GM19240 (cell line): ENCODE measurements at regions not wholly inside any gene's neighbourhood (a gene's known extent, or its start where the extent isn't known, plus 50 kb on each side); places are given as distances from the start of the nearest gene placed in this dataset.

ENCODE experiments used
- DNase-seq: peaks from one replicate; pipeline ENCODE4 v3.0.0; 2011; ENCODE audit warnings: low spot score; ENCODE audit not compliant: insufficient read length

DNA sequence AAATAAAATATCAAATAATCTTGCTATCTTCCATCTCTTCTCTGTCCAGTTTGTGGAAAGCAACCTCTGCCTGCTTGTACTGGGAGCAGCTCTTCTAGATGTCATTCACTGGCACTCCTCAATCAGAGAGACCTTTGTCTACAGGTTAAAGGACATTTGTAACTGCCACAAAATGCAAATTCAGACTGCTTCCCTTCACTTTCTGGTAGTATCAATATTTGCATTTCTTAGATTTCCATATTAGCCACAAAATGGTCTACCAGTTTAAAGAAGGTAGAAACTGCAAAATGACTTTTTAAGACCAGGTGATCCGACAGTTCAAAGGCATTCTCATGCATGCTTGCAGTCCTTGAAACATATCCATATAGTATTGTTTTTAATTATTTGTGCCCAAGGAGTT, 51.7 kb upstream of the RCN1 start:
- no peak for DNase-seq

DNA sequence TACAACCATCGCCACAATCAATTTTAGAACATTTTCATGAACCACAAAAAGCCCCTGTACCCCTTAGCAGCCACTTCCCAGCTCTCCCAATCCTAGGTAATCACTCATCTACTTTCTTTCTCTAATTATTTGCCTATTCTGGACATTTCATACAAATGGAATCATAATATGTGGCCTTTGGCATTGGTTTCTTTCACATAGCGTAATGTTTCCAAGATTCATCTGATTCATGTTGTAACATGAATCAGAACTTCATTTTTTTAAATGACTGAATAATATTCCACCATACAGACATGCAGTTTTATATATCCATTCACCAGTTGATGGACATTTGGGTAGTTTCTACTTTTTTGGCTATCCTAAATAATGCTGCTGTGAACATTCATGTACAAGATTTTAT, 56.2 kb upstream of the RCN1 start:
- no peak for DNase-seq

DNA sequence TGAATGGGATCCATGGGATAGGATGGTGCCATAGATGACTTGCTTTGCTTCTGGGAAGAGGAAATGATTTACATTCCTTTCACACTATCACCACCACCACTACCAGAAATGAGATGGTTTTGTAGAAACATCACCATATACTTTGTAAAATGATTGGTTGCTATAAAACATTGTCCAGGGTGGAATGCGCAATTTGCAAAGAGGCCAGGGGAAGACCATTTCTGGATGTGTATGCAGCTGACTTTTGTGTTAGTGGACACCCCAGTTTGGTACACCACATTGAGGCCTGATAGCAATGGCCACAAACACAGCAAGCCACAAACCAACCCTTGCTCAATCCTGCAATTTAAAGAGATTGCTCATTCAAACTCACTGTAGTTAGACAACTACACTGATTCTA, 56.7 kb upstream of the RCN1 start:
- no peak for DNase-seq

DNA sequence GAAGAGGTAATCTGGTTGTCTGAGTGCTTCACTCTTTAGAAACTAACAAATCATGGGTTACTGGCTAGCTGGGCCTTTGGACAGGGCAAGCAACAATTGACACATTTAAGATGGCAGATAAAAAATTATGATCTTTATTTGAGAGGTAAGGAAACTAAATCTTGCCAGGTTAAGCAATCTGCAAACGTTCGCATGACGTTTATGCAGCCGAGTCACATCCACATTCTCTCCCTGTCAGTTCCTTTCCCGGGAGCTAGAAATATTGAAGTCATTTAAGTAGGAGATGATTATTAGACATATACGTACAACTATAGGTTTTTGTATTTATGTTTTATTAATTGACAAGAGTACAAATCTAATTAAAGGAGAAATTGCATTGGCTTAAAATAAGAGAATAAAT, 57.4 kb upstream of the RCN1 start:
- no peak for DNase-seq

DNA sequence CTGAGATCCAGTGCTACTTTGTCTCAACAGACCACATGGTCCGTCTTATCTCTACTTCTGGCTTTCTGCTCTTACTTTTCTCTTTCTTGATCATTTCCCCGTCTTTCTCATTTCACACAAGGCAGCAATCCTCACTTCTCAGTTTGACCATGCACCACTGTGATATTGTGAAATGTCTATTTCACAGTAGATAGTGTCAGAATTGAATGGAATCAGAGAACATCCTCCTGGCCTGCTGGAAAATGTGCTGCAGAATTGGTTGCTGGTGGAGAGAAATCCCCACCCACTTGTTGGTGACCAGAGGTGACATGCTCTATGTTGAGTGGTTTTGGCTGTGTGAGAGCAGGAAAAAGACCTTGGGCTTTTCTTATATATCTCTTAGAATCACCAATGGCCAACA, 57.8 kb upstream of the RCN1 start:
- DNase-seq: no peak

DNA sequence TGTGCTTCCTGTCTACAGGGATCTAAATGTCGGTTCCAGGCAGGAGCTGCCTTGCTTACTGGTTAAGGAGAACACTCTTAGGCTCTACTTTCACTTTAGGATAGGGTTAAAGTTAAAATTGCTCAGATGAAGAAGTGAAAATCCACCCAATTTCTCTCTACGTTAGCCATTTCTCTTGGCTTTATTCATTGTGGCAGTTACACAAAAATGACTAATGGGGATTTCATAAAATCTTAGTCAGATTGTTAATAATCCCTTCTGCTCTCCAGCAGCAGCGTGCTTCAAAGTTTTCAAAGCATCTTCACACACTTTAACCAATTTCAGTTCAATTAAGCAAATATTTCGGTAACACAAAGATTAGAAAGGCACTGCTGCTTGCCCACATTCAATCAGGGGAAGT, 58.4 kb upstream of the RCN1 start:
- no peak for DNase-seq

DNA sequence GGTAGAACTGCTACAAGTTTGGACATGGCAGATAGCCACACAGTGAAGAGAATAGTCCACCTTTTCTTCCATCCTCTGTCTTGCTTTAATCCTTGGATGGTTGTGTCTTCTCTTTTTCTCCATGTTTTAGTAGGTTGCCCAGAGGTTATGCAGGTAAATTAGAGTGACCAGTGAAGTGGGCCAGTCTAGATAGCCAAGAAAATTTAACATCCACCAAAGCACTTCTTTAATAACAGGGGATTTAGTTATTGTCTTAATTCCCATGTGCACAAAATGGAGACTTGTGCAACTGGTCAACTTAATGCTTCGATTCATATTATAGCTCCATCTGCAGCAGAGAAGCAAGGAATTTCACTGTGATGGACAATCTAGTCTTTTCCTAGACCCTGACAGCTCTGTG, 58.8 kb upstream of the RCN1 start:
- DNase-seq: no peak

DNA sequence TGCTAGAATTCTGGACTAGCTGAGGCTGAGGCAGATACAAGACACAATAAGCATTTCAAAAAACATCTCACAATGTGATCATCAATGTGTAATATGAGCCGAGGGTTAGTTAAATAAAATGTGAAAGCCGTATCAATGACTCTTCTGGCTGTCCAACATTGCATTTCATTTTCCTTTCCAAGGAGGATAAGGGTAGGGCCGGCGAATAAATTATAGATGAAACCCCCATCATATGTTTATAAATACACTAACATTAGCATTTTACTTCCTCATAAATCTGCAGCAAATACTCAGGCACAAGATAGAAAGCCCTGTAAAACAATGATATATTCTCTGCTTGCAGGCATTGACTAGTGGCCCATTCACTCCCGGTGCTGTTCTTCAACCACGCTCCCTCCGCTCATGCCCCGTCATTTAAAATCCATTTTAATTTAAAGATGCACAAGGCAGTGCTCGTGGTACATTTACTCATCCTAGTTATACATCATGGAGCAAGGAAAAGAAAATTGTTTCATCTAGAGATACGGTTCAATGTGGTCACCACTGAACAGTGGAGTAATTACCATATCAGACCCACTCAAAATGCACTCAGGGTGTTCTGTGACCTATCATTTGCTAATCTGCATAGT, 59.9 kb upstream of the RCN1 start:
- DNase-seq: no peak

DNA sequence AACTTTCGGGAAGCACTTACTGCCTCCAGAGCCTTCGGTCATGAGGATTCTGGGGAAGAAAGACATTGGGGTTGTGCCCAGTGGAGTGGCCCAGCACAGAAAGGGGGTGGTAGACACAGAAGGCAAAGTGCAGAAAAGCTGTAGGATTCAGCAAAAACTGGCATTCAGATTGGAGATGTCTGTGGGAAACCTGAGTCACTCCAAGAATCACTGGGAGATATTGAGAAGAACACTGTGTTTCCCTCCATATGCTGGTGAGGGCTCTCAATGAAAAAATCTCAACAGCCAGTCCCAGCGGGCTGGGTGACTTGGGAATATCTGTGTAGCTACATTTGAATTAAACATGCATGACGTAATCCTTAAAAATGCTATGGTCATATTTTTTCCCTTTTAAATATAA, 61.2 kb upstream of the RCN1 start:
- DNase-seq: no peak

DNA sequence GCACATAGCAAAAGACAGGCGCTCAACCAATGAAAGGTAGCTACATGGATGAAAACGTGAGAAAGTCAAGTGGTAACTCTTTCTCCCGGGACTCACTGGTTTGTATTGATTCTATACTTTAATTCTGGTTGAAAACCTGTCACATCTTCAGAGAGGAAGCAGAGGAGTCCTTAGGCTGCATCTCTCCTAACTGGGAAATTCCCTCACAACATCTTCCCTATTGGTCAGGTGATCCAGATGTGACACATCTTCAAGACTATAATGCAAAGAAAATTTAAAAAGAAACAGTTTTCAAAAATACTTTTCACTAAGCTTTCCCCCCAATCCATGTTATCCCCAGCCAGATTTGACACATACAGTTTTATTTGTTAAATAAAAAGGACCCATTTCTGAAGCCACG, 62.7 kb upstream of the RCN1 start:
- DNase-seq: no peak

DNA sequence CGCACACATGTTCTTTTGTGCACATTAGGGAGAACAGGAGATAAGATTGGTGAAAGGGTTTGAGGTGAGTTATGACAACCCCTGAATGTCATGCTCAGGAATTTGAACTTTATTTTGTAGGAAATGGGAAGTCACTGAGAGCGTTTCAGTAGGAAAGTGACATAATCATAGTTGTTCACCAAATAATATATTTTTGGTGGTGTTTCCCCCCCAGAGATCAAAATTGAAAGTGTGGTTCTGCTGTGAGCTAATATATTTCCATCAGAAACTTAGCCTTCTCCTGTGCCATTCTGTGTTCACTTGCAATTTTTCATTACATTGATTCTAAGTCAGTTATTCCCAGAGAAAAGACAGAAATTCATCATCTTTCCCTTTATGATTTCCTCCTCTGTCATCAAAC, 64.1 kb upstream of the RCN1 start:
- DNase-seq: no peak

DNA sequence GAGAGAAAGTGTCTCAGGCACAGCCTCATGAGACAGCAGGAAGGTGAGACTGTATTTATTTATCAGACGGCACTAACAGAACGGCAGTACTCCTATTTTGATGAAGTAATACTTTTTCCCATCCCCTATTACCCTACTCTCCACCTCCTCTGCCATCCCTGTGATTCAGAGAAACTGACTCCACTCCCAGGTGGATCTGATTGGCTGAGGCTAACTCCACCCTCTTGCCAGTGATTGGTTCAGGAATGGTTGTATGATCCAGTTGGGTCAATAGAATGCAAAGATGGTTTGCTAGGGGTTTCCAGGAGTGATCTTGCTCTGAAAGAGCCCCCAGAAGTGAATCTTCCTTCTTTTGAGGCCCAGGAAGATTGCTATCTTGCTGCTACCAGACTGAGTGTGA, 65.9 kb upstream of the RCN1 start:
- no peak for DNase-seq

DNA sequence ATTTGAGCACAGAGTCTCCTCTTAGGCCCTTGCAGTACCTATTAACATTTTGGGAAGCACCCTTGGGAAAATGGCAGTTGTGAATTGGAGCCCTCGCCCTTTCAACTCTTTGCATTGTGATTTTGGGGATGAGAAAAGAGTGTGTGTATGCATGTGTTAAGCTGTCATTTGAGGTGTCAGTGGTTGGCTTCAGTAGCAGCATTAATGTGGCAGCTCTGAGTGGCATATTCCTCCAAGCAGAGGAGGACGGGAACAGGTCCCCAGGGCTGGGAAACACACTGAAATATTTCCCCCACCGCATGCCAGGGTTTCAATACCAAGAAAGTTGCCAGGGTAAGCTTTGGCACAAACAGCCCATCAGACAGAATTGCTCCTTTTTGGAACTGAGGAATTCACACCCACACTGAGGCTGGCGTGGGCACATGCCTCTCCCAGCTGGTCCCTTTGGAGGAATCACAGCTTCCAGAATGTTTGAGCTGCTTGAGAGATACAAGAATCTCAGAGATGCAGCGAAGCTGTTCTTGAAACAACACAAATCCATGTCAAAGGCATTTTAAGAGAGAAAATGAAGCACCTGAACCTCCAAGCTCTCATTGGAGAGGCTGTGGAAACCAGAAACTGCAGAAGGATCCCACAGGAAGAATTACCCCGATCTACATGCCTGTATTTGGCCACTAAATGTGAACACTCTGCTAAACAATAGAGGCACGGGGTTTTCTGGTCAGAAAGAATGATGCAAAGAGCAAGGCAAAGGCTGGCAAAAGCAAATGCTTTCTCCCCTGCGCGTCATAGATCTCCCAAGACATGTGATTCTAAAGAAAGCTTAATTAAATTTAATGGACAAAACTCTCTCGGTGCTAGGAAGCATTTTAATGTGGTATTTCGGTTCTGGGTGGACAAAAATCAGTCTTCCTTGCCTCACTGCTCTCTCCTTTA, 67.2 kb upstream of the RCN1 start:
- DNase-seq: no peak

DNA sequence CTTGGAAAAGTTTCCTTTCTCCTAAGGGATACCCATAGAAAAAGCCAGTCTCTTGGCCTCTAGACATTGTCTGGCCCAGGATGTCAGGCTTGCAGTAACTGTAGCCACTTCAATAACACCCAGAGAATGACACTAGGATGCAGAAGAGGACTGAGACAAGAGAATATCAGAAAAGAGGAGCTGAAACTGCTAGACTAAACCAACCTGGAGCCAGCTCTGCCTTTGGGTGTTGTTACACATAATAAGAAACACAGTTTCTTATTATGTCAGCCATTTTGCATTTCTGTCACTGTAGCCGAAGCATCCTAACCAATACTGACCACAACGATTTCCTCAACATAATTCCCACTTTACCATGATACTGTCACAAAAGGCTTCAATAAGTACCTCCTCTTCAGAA, 72.2 kb upstream of the RCN1 start:
- no peak for DNase-seq

DNA sequence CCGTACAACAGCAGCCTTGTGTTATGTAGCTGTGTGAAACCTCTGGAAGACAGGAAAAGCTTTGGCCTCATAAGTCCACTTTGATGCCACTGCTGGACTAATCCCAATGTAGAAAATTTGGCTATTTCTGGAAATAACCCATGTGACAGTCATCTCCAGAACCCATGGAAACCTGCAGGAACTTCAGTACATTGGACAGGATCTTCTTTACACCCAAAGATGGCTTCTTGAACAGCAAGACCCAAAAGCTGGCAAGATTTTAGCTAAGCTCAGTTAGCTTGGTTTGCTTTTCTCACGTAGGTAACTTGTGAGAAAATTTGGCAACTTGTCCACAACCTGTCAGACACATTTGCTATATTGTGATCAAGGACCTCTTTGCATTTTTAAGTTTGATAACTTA, 74.8 kb upstream of the RCN1 start:
- no peak for DNase-seq

DNA sequence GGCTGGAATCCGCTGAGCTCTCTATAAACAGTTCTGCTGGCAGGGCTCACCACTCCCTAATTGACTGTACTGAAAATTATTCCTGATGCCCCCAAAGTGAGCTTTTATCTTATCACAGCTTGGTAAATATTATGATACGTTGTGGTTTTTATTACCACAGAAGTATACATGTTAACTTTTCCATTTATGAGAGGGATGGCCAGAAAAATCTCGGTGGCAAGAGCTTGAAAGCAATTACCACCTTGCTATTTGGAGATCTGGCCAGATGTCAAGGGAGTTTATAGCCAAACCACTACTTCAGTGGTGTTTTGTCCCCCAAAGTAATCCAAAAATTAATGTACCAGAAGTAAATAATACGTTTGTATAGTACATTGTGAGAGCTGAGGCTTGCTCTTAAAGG, 75.4 kb upstream of the RCN1 start:
- DNase-seq: no peak

DNA sequence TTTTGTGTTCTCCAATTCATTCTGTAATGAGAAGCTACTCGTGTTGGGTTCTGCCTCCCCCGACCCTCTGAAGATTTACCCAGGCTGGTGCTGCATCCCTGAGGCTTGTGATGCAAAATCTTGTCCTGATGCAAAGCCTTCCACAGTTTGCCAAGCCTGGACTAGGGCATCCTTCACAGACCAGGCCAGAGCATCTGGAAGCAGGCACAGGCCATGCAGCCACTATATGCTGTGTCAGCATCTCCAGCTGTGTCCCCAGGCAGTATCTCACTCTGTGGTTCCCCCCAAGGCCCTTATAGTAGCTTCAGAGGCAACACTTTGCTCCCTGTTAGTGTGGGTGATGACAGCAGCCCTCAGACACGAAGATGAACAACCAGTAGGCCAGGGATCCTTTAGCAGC, 77.3 kb upstream of the RCN1 start:
- DNase-seq: no peak

DNA sequence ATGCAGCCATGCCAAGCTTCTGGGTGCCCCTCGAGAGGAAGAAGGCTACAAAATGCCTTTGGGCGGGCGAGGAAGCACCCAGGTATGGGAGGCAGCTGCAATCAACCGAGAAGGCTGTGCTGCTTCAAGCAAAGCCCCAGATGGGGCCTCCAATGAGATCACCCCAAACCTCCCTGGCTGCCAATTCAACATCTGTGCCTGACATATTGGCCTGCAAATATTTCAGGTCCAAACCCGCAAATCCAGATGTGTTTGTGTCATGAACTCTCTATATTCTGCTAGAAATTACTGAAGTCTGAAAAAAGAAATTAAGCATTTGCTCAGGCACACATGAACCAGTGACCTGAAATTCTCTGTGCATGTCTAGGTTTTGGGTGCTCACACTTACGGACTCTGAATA, 78.8 kb upstream of the RCN1 start:
- DNase-seq: no peak

DNA sequence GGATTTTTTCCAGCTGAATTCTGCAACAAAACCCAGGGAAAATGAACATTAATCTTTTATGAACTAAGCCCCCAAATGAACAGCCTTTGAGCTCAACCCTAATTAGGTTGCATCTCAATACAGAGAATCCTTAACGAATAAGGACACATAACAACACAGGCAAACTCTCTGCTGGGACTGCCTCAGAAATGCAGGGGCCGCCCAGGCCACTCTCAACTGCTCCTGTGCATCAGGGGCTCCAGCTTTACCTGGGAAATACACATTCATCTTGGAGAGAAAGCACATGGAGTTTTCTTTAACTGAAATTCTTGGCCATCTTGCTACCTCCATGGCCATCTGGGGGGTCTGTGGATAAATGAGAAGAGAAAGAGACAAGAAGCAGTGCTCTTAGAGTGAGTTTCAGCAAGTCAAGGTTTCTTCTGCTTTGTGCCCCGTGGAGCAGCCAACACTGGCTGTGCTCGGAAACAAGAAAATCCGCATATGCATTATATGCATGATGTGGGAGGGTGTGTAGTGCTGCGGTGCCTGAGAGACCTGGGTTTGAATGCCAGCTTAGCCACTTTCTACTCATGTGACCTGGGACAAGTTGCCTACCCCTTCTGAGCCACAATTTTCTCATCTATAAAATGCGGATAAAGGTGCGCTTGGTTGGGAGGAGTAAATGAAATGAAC, 81.9 kb upstream of the RCN1 start:
- no peak for DNase-seq

DNA sequence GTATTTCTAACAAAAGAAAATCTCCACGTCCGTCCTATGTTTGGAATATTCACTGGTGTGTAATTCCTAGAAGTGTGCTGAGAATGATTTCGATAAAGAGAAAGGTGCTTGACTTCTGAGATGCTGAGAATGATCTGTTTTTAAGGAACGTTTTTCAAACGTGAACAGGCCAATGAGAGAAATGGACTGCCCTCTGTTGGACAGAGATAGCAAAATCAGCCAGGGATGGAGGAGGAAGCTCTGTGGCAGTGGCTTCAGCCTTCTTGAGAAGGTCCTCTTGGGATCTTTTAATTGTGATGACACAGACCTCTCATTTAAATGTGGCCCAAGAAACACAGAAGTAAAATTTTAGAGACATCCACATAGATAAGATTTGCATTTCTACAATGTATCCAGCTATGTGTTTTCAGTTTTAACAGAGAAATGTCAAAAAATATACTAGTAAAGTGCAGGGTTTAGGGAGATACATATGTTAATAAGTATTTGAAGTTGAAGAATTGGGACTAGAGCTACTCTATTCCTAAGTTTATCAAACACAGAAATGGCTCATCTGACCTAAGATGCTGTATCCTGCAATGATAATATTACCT, 84.0 kb upstream of the RCN1 start:
- DNase-seq: peak; percentile 29

DNA sequence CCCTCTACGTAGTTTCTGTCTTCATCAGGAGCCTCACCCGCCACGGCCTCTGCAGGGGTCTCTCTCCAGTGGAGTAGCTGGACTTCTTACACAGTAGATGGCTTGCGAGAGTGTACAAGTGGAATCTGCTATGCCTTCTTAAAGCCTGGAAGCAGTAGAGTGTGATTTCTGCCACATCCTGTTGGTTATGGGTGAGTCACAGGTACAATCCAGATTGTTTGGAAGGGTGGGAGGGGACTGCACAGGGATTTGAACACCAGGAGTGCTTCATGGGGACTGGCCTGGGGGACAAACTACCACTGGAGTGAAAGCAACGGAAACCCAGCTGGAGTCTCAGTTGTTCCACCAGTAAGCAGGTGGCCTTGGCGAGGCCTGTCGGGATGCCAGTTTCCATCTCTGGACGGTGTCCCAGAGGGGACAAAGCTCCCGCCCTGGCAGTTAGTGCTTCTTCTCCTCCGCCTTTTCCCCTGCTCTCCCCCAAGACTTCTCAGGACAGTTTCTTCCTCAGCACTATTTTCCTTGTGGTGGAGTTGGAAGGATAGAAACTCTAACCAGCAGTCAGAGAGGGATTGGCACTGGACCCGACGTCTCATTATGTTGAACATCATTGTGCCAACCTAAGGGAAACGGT, 85.0 kb upstream of the RCN1 start:
- no peak for DNase-seq

DNA sequence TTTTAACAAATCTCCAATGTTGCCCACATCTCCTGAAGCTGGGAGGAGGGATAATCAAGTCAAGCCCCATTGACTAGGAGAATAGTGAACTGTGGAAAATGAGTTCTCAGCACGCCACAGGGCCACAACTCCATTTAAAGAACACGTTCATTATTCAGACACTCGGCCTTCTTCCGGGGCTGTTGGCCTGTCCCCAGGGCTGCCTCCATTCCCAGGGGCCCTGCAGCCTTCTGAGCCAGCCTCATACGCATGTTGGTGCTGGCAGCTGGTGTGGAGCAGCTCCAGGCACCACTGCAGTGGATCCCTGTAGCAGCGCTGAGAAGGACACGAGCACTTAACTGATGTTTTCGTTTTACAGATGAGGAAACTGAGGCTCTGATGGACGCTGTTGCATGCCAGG, 87.5 kb upstream of the RCN1 start:
- no peak for DNase-seq
